B cell (primary cell): ENCODE measurements at regions not wholly inside any gene's neighbourhood (a gene's known extent, or its start where the extent isn't known, plus 50 kb on each side); places are given as distances from the start of the nearest gene placed in this dataset.

Experiments used
- ATAC-seq: fragments of 200-7000 bp; cut with Tn5 transposase; one replicate; pipeline ENCODE4 v1.10.0; 2021; ENCODE audit warnings: low read depth, mild to moderate bottlenecking, moderate number of reproducible peaks, moderate library complexity
- CTCF ChIA-PET: fragments of 350-600 bp; sonication (Branson Sonifier 250); formaldehyde crosslinking; loops from one replicate; lab custom pipeline; 2021; ENCODE audit warnings: antibody characterized with exemption, inconsistent platforms; lab: Charles Lee
- POLR2A ChIA-PET: fragments of 350-600 bp; sonication (Branson Sonifier 250); formaldehyde crosslinking; loops from one replicate; lab custom pipeline; 2021; ENCODE audit warnings: antibody characterized with exemption; lab: Charles Lee
- DNase-seq: peaks from one replicate; pipeline ENCODE4 v3.0.0; 2013
- H2AFZ ChIP-seq: 2 replicates; pipeline ENCODE4 v1.6.1; 2012; ENCODE audit warnings: mild to moderate bottlenecking, low read depth, low read length; ENCODE audit not compliant: insufficient read depth, poor library complexity, severe bottlenecking
- H3K27ac ChIP-seq, 2 donors: 1 replicate in 1 of 2; 2 replicates in 1 of 2; pipeline ENCODE4 v1.5.1; 2012 to 2013; ENCODE audit warnings: low read length in 2 of 2, mild to moderate bottlenecking in 2 of 2, moderate library complexity in 1 of 2
- H3K27me3 ChIP-seq, 4 experiments: fragments of 200-600 bp in 1 of 4; sonication (generic) in 1 of 4; replicated peaks in 1 of 4; 1 replicate in 2 of 4; 2 replicates in 2 of 4; pipeline versions ENCODE4 v1.6.1 to v1.7.0; 2013 to 2016; ENCODE audit warnings: low read length in 3 of 4, mild to moderate bottlenecking in 2 of 4, mixed read lengths in 1 of 4, moderate library complexity in 1 of 4; ENCODE audit not compliant: insufficient read depth in 4 of 4, control insufficient read depth in 3 of 4; ENCODE audit errors: control extremely low read depth in 1 of 4
- H3K36me3 ChIP-seq, 2 experiments: replicated peaks in 1 of 2; 1 replicate in 1 of 2; 2 replicates in 1 of 2; pipeline versions ENCODE4 v1.6.1 to v1.7.1; 2013; ENCODE audit warnings: low read length in 1 of 2; ENCODE audit not compliant: insufficient read depth in 2 of 2, control insufficient read depth in 1 of 2; ENCODE audit errors: control extremely low read depth in 1 of 2, extremely low read depth in 1 of 2
- H3K4me1 ChIP-seq, 2 donors: fragments of 200-600 bp in 1 of 2; sonication (generic) in 1 of 2; 1 replicate in 1 of 2; 2 replicates in 1 of 2; pipeline versions ENCODE4 v1.5.1 to v1.6.1; 2013 to 2017; ENCODE audit warnings: low read length in 2 of 2; ENCODE audit not compliant: control insufficient read depth in 2 of 2, insufficient read depth in 2 of 2
- H3K4me2 ChIP-seq: replicated peaks from 2 replicates; pipeline ENCODE3; 2012; ENCODE audit warnings: mild to moderate bottlenecking, low read depth, low read length; ENCODE audit not compliant: poor library complexity, severe bottlenecking
- H3K4me3 ChIP-seq, 5 experiments: fragments of 200-600 bp in 1 of 5; sonication (generic) in 1 of 5; 1 replicate in 3 of 5; 2 replicates in 2 of 5; pipeline versions ENCODE4 v1.5.1 to v1.7.0; 2011 to 2016; ENCODE audit warnings: low read length in 4 of 5, mild to moderate bottlenecking in 4 of 5, low read depth in 2 of 5, control low read depth in 1 of 5, moderate library complexity in 1 of 5; ENCODE audit not compliant: insufficient read depth in 1 of 5; ENCODE audit errors: control extremely low read depth in 1 of 5, extremely low read depth in 1 of 5
- H3K79me2 ChIP-seq: fragments of 200-600 bp; sonication (generic); one replicate; pipeline ENCODE4 v1.6.0; 2016; ENCODE audit warnings: low read length; ENCODE audit not compliant: control insufficient read depth, insufficient read depth
- H3K9ac ChIP-seq: fragments of 200-600 bp; sonication (generic); 2 replicates; pipeline ENCODE4 v1.6.1; 2017; ENCODE audit warnings: mild to moderate bottlenecking, low read length, moderate library complexity
- H3K9me3 ChIP-seq, 3 donors: one replicate each; pipeline versions ENCODE4 v1.6.1 to v1.7.1; 2013; ENCODE audit warnings: low read length in 2 of 3; ENCODE audit not compliant: control insufficient read depth in 2 of 3, insufficient read depth in 1 of 3; ENCODE audit errors: control extremely low read depth in 1 of 3
- H4K20me1 ChIP-seq: 2 replicates; pipeline ENCODE4 v1.6.0; 2012; ENCODE audit warnings: mild to moderate bottlenecking, low read length; ENCODE audit not compliant: insufficient read depth, control insufficient read depth, poor library complexity, severe bottlenecking
- H3K27ac Mint-ChIP-seq: one replicate; pipeline ENCODE4 v1.8.0; 2021; ENCODE audit warnings: mixed read lengths
- H3K27me3 Mint-ChIP-seq: one replicate; pipeline ENCODE4 v1.8.0; 2021; ENCODE audit warnings: mixed read lengths
- H3K4me1 Mint-ChIP-seq: one replicate; pipeline ENCODE4 v1.8.0; 2021; ENCODE audit warnings: mixed read lengths
- H3K4me3 Mint-ChIP-seq: one replicate; pipeline ENCODE4 v1.8.0; 2021; ENCODE audit warnings: mixed read lengths
- H3K9me3 Mint-ChIP-seq: one replicate; pipeline ENCODE4 v1.8.0; 2022; ENCODE audit warnings: mixed read lengths; ENCODE audit not compliant: insufficient read depth
- CTCF ChIP-seq: fragments of 200-600 bp; IDR thresholded peaks from one replicate; pipeline ENCODE4 v1.8.0; 2022; ENCODE audit warnings: antibody characterized with exemption, mild to moderate bottlenecking
- EZH2 ChIP-seq: IDR thresholded peaks from 2 replicates; pipeline ENCODE4 v1.6.1; 2012; ENCODE audit warnings: borderline replicate concordance, low read depth, mild to moderate bottlenecking, moderate library complexity, low read length; ENCODE audit not compliant: insufficient read depth, poor library complexity, severe bottlenecking
- WGBS: methylation state at CpG from one replicate; pipeline ENCODE4 v1.1.5; 2013; ENCODE audit warnings: missing lambda C conversion rate; ENCODE audit not compliant: insufficient coverage; 5-methylcytosine and 5-hydroxymethylcytosine counted together
- intact Hi-C: fragments of 100-400 bp; cut with micrococcal nuclease; formaldehyde crosslinking; loops from one replicate; pipeline ENCODE4 v1.10.0; 2022

- Histone ChIP-seq H3K36me3 (no peaks in the 10 kb centered on the region), H3K4me2 (no peak overlapping the region), H3K27me3 (no peaks in the 10 kb centered on the region), H3K79me2 (no peaks in the 10 kb centered on the region), H3K4me3 (no peak overlapping the region), H3K4me1 (no peaks in the 10 kb centered on the region), H4K20me1 (no peaks in the 10 kb centered on the region), H3K9ac (no peak overlapping the region), H2AFZ (no peak overlapping the region), H3K27ac (no peak overlapping the region), H3K9me3 (peaks cover 0 to 4% (median 0%) of the 10 kb centered on the region in 3 donors)
- Mint-ChIP-seq H3K9me3 (peaks cover 7% of the 10 kb centered on the region), H3K4me1 (no peaks in the 10 kb centered on the region), H3K27ac (no peak overlapping the region), H3K27me3 (no peaks in the 10 kb centered on the region), H3K4me3 (no peak overlapping the region)
- DNase-seq, result no peak
- POLR2A ChIA-PET, result no interaction called here
- ATAC-seq, result no peak
- WGBS, result no CpG with 5 or more reads among the region's 2 CpGs
- intact Hi-C loops, result no loop called here
- CTCF ChIA-PET, result no interaction called here
- TF ChIP-seq EZH2 (no peak), CTCF (no peak)
Observed at GRCh38 chr3:64932016-64932518, 244.3 kb upstream of the ADAMTS9 start.

GRCh38 chr3:64930891-64931290 is 243.1 kb upstream of the ADAMTS9 start:
- intact Hi-C loops, result no loop called here
- no peak overlapping the region for H2AFZ ChIP-seq
- 92% methylated on average over 2 of the region's 2 CpGs for WGBS
- no peak overlapping the region for H3K4me3 ChIP-seq
- ChIA-PET POLR2A (no interaction called here), CTCF (no interaction called here)
- H3K4me2 ChIP-seq, result no peak overlapping the region
- H3K4me1 ChIP-seq, result no peaks in the 10 kb centered on the region
- DNase-seq (no peak), ATAC-seq (no peak)
- H3K79me2 ChIP-seq, result no peaks in the 10 kb centered on the region
- Mint-ChIP-seq H3K4me1 (no peaks in the 10 kb centered on the region), H3K27me3 (no peaks in the 10 kb centered on the region), H3K9me3 (peaks cover 9% of the 10 kb centered on the region), H3K27ac (no peak overlapping the region), H3K4me3 (no peak overlapping the region)
- H3K27ac ChIP-seq, result no peak overlapping the region
- no peaks in the 10 kb centered on the region for H3K36me3 ChIP-seq
- H3K9ac ChIP-seq, result no peak overlapping the region
- peaks cover 0 to 4% (median 0%) of the 10 kb centered on the region in 3 donors for H3K9me3 ChIP-seq
- no peak for TF ChIP-seq EZH2
- no peak for TF ChIP-seq CTCF
- H4K20me1 ChIP-seq, result no peaks in the 10 kb centered on the region
- H3K27me3 ChIP-seq, result no peaks in the 10 kb centered on the region
